AG04450 (cell line): ENCODE measurements at regions not wholly inside any gene's neighbourhood (a gene's known extent, or its start where the extent isn't known, plus 50 kb on each side); places are given as distances from the start of the nearest gene placed in this dataset.

Experiments used
- CTCF ChIA-PET: fragments of 300-600, 350-600 bp; formaldehyde crosslinking; extraction: SDS; loops from one replicate; lab custom pipeline; 2022; ENCODE audit warnings: antibody characterized with exemption, inconsistent platforms; lab: Charles Lee
- POLR2A ChIA-PET: fragments of 350-600 bp; formaldehyde crosslinking; extraction: SDS; loops from one replicate; lab custom pipeline; 2021; ENCODE audit warnings: antibody characterized with exemption, inconsistent platforms; lab: Yijun Ruan, JAX
- DNase-seq: peaks from one replicate; pipeline ENCODE4 v3.0.0-alpha.2; 2011; ENCODE audit warnings: low read depth, low spot score
- H3K27ac ChIP-seq: one replicate; pipeline ENCODE4 v1.5.1; 2012; ENCODE audit warnings: low read depth, low read length, control low read depth
- H3K27me3 ChIP-seq: one replicate; pipeline ENCODE4 v1.6.0; 2012; ENCODE audit warnings: low read length; ENCODE audit not compliant: control insufficient read depth, insufficient read depth
- H3K4me3 ChIP-seq: 2 replicates; pipeline ENCODE4 v1.5.1; 2011; ENCODE audit warnings: mild to moderate bottlenecking, low read depth, low read length, control low read depth
- H3K9me3 ChIP-seq: 2 replicates; pipeline ENCODE4 v1.5.1; 2012; ENCODE audit warnings: low read length; ENCODE audit not compliant: control insufficient read depth, insufficient read depth
- CTCF ChIP-seq: IDR thresholded peaks from 2 replicates; pipeline ENCODE4 v1.5.1; 2011; ENCODE audit warnings: low read depth, low read length, control low read depth, inconsistent platforms

- no peak overlapping the region for H3K27ac ChIP-seq
- TF ChIP-seq CTCF = no peak
- ChIA-PET POLR2A (no interaction called here), CTCF (interaction anchor here (1.0 kb wide), 1 partner anchor 143 kb away, joined by 3 read pairs; no protein-coding TSS in a partner anchor)
- no peak overlapping the region for H3K4me3 ChIP-seq
- peaks cover 16% of the 10 kb centered on the region for H3K27me3 ChIP-seq
- no peaks in the 10 kb centered on the region for H3K9me3 ChIP-seq
- no peak for DNase-seq
These were observed 72.4 kb downstream of the CRYGS start for GRCh38 chr3:186471771-186472170.

- CTCF ChIA-PET = no interaction called here
These were observed 74.7 kb downstream of the CRYGS start for GRCh38 chr3:186469525-186469924.

GRCh38 chr3:186467969-186468368 is 76.2 kb downstream of the CRYGS start:
- ChIA-PET POLR2A (no interaction called here), CTCF (no interaction called here)
- Histone ChIP-seq H3K4me3 (no peak overlapping the region), H3K27me3 (peaks cover 20% of the 10 kb centered on the region), H3K27ac (no peak overlapping the region), H3K9me3 (no peaks in the 10 kb centered on the region)
- no peak for DNase-seq
- no peak for TF ChIP-seq CTCF

More at GRCh38 chr3:186469525-186469924, 74.7 kb downstream of the CRYGS start:
- peaks cover 20% of the 10 kb centered on the region for H3K27me3 ChIP-seq
- DNase-seq = no peak
- H3K9me3 ChIP-seq = no peaks in the 10 kb centered on the region
- no peak overlapping the region for H3K4me3 ChIP-seq
- no peak overlapping the region for H3K27ac ChIP-seq
- TF ChIP-seq CTCF = no peak
- POLR2A ChIA-PET = no interaction called here

GRCh38 chr3:186466391-186466974 is 77.7 kb downstream of the CRYGS start:
- no peak for TF ChIP-seq CTCF

GRCh38 chr3:186465508-186465907 is 78.7 kb downstream of the CRYGS start:
- H3K9me3 ChIP-seq = no peaks in the 10 kb centered on the region
- H3K4me3 ChIP-seq = no peak overlapping the region
- ChIA-PET POLR2A (no interaction called here), CTCF (no interaction called here)
- no peak overlapping the region for H3K27ac ChIP-seq
- peaks cover 11% of the 10 kb centered on the region for H3K27me3 ChIP-seq
- TF ChIP-seq CTCF = no peak
- DNase-seq = no peak

More at GRCh38 chr3:186466391-186466974, 77.7 kb downstream of the CRYGS start:
- DNase-seq = no peak
- Histone ChIP-seq H3K27me3 (peaks cover 15% of the 10 kb centered on the region), H3K27ac (no peak overlapping the region), H3K9me3 (no peaks in the 10 kb centered on the region), H3K4me3 (no peak overlapping the region)
- CTCF ChIA-PET = no interaction called here
- POLR2A ChIA-PET = no interaction called here
